SJSA1 (cell line): ENCODE measurements at regions not wholly inside any gene's neighbourhood (a gene's known extent, or its start where the extent isn't known, plus 50 kb on each side); places are given as distances from the start of the nearest gene placed in this dataset.

Experiments used
- DNase-seq, 2 experiments: peaks; one replicate each; pipeline ENCODE4 v3.0.0-alpha.2; 2015 to 2020; ENCODE audit warnings: low spot score in 2 of 2, low read depth in 1 of 2
- H3K27ac ChIP-seq: fragments of 250-450 bp; sonication (Bioruptor Pico); 2 replicates; pipeline ENCODE4 v1.5.1; 2020; ENCODE audit warnings: mild to moderate bottlenecking, moderate library complexity
- H3K27me3 ChIP-seq: fragments of 250-450 bp; sonication (Bioruptor Pico); replicated peaks from 2 replicates; pipeline ENCODE4 v1.5.1; 2020; ENCODE audit warnings: mild to moderate bottlenecking, moderate library complexity
- H3K36me3 ChIP-seq: fragments of 250-450 bp; sonication (Bioruptor Pico); 2 replicates; pipeline ENCODE4 v1.5.1; 2020; ENCODE audit warnings: mild to moderate bottlenecking
- H3K4me1 ChIP-seq: fragments of 250-450 bp; sonication (Bioruptor Pico); replicated peaks from 2 replicates; pipeline ENCODE4 v1.6.1; 2021; ENCODE audit warnings: mild to moderate bottlenecking
- H3K4me3 ChIP-seq: fragments of 250-450 bp; sonication (Bioruptor Pico); 2 replicates; pipeline ENCODE4 v1.5.1; 2020; ENCODE audit warnings: mild to moderate bottlenecking
- H3K9me3 ChIP-seq: fragments of 250-450 bp; sonication (Bioruptor Pico); replicated peaks from 2 replicates; pipeline ENCODE4 v1.5.1; 2020; ENCODE audit warnings: mild to moderate bottlenecking

GRCh38 chr11:112470355-112470754 lies 209.7 kb upstream of the PLET1 start:
- Histone ChIP-seq H3K9me3 (no peaks in the 10 kb centered on the region), H3K4me1 (no peaks in the 10 kb centered on the region), H3K36me3 (no peaks in the 10 kb centered on the region), H3K27me3 (no peaks in the 10 kb centered on the region), H3K27ac (no peak overlapping the region), H3K4me3 (no peak overlapping the region)
- DNase-seq, result no peak

- no peaks in the 10 kb centered on the region for H3K36me3 ChIP-seq
- no peak overlapping the region for H3K4me3 ChIP-seq
- no peak for DNase-seq
- no peaks in the 10 kb centered on the region for H3K4me1 ChIP-seq
- no peak overlapping the region for H3K27ac ChIP-seq
- H3K27me3 ChIP-seq, result no peaks in the 10 kb centered on the region
- H3K9me3 ChIP-seq, result no peaks in the 10 kb centered on the region
Observed at GRCh38 chr11:112471731-112472130, 211.1 kb upstream of the PLET1 start.

- H3K27me3 ChIP-seq, result no peaks in the 10 kb centered on the region
- DNase-seq, result no peak
- no peaks in the 10 kb centered on the region for H3K36me3 ChIP-seq
Observed at GRCh38 chr11:112477152-112477551, 216.5 kb upstream of the PLET1 start.

DNA sequence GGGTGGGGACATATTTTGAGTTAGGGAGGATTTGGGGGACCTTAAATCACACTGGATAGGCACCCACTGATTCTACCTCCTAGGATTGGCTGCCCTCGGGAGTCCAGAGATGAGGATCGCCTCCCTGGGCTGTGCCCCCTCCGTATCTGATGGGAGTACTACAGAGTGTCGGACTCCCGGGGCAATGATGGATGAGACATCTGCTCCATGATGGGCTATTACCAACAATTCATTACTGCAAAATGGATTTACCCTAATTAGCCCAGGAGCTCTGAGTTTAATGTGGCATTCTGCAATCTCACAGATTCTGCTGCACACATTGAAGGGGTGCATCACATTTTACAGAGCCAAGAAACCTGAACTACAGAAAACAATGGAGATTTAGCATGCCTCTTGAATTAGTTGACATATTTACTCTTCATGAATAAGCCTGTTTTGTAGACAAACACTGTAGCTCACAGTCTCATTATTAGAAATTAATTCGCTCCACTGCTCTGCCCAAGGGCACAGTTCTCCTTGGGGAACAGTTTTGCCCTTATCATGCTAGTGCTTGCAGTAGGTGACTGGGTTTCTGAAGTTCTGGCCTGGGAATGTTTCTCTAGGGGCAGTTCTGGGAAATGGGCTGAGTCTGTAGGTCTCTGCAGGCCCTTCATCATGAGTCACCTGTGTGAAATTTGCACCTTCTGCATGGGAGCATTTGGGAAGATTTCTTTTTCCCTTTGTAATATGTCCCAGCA lies 217.1 kb upstream of the PLET1 start:
- no peaks in the 10 kb centered on the region for H3K36me3 ChIP-seq
- no peaks in the 10 kb centered on the region for H3K27me3 ChIP-seq
- DNase-seq, result no peak
- no peak overlapping the region for H3K4me3 ChIP-seq
- H3K27ac ChIP-seq, result no peak overlapping the region
- H3K9me3 ChIP-seq, result no peaks in the 10 kb centered on the region
- no peaks in the 10 kb centered on the region for H3K4me1 ChIP-seq

More at GRCh38 chr11:112477152-112477551, 216.5 kb upstream of the PLET1 start:
- H3K9me3 ChIP-seq, result no peaks in the 10 kb centered on the region
- no peak overlapping the region for H3K4me3 ChIP-seq
- H3K27ac ChIP-seq, result no peak overlapping the region
- no peaks in the 10 kb centered on the region for H3K4me1 ChIP-seq

GRCh38 chr11:112478806-112479205 lies 218.1 kb upstream of the PLET1 start:
- no peak overlapping the region for H3K27ac ChIP-seq
- no peak for DNase-seq
- H3K4me3 ChIP-seq, result no peak overlapping the region
- H3K9me3 ChIP-seq, result no peaks in the 10 kb centered on the region
- H3K27me3 ChIP-seq, result no peaks in the 10 kb centered on the region
- H3K4me1 ChIP-seq, result no peaks in the 10 kb centered on the region
- no peaks in the 10 kb centered on the region for H3K36me3 ChIP-seq

GRCh38 chr11:112481431-112481830 lies 220.8 kb upstream of the PLET1 start:
- no peaks in the 10 kb centered on the region for H3K27me3 ChIP-seq
- H3K4me1 ChIP-seq, result no peaks in the 10 kb centered on the region
- no peak overlapping the region for H3K27ac ChIP-seq
- no peaks in the 10 kb centered on the region for H3K9me3 ChIP-seq
- no peak overlapping the region for H3K4me3 ChIP-seq
- H3K36me3 ChIP-seq, result no peaks in the 10 kb centered on the region
- no peak for DNase-seq

DNA sequence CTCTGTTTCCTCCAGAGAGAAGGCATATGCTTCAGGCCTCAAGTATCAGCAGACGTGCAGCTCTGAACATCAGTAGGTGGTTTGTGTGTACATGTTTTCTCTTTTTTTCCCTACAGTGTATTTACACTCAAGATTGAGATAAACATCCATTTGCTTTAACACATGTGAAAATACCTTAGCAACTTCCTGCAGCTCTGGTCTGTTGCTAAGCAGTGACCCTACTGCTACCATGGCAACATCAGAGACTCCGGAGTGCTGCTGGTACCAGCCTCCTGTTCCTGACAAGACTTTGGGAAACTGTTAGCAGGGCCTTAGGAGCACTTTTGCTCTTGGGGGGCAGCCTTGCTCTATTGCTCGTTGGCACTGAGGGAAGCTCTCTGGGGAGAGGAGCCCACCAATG lies 221.2 kb upstream of the PLET1 start:
- Histone ChIP-seq H3K9me3 (no peaks in the 10 kb centered on the region), H3K27ac (no peak overlapping the region), H3K4me3 (no peak overlapping the region), H3K27me3 (no peaks in the 10 kb centered on the region), H3K36me3 (no peaks in the 10 kb centered on the region), H3K4me1 (no peaks in the 10 kb centered on the region)
- no peak for DNase-seq

GRCh38 chr11:112485280-112485679 lies 224.6 kb upstream of the PLET1 start:
- Histone ChIP-seq H3K36me3 (no peaks in the 10 kb centered on the region), H3K9me3 (no peaks in the 10 kb centered on the region), H3K27ac (no peak overlapping the region), H3K27me3 (no peaks in the 10 kb centered on the region), H3K4me3 (no peak overlapping the region), H3K4me1 (no peaks in the 10 kb centered on the region)
- DNase-seq, result no peak

- H3K36me3 ChIP-seq, result no peaks in the 10 kb centered on the region
- no peaks in the 10 kb centered on the region for H3K27me3 ChIP-seq
- H3K27ac ChIP-seq, result no peak overlapping the region
- no peaks in the 10 kb centered on the region for H3K9me3 ChIP-seq
- DNase-seq, result no peak
- H3K4me1 ChIP-seq, result no peaks in the 10 kb centered on the region
- H3K4me3 ChIP-seq, result no peak overlapping the region
Observed at GRCh38 chr11:112497826-112498225, 237.2 kb upstream of the PLET1 start.

GRCh38 chr11:112498701-112499100 lies 238.0 kb upstream of the PLET1 start:
- H3K27me3 ChIP-seq, result no peaks in the 10 kb centered on the region
- no peaks in the 10 kb centered on the region for H3K36me3 ChIP-seq
- no peaks in the 10 kb centered on the region for H3K4me1 ChIP-seq
- DNase-seq, result no peak
- H3K4me3 ChIP-seq, result no peak overlapping the region
- no peaks in the 10 kb centered on the region for H3K9me3 ChIP-seq
- H3K27ac ChIP-seq, result no peak overlapping the region

GRCh38 chr11:112499153-112499880 lies 238.7 kb upstream of the PLET1 start:
- DNase-seq, result no peak
- H3K36me3 ChIP-seq, result no peaks in the 10 kb centered on the region
- H3K4me3 ChIP-seq, result no peak overlapping the region
- H3K27me3 ChIP-seq, result no peaks in the 10 kb centered on the region
- H3K9me3 ChIP-seq, result no peaks in the 10 kb centered on the region
- no peak overlapping the region for H3K27ac ChIP-seq
- no peaks in the 10 kb centered on the region for H3K4me1 ChIP-seq

- Histone ChIP-seq H3K4me3 (no peak overlapping the region), H3K27me3 (no peaks in the 10 kb centered on the region), H3K27ac (no peak overlapping the region), H3K4me1 (no peaks in the 10 kb centered on the region), H3K9me3 (no peaks in the 10 kb centered on the region), H3K36me3 (no peaks in the 10 kb centered on the region)
- DNase-seq, result no peak
Observed at GRCh38 chr11:112499881-112500204, 239.2 kb upstream of the PLET1 start.

- Histone ChIP-seq H3K4me1 (no peaks in the 10 kb centered on the region), H3K9me3 (no peaks in the 10 kb centered on the region), H3K4me3 (no peak overlapping the region), H3K27ac (no peak overlapping the region), H3K27me3 (no peaks in the 10 kb centered on the region), H3K36me3 (no peaks in the 10 kb centered on the region)
- no peak for DNase-seq
Observed at GRCh38 chr11:112503410-112503809, 242.8 kb upstream of the PLET1 start.

DNA sequence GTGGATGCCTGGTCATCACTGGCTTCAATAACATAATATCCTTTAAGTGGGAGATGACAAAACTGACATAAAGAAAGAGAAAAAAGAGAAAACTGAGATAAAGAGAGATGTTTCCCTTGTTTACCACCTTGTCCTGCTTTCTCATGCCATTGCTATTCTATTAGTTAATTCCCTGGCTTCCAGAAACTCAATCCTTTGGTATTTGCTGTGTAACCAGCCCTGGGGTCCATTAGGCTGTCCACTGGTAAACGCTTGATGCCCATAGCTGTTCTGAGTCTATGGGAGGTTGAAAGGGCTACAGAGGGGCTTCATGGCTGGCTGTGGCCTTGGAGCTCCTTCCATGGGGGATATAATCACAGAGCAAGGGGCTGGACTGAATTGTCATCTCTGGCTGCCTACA lies 243.4 kb upstream of the PLET1 start:
- no peak overlapping the region for H3K27ac ChIP-seq
- H3K9me3 ChIP-seq, result no peaks in the 10 kb centered on the region
- no peaks in the 10 kb centered on the region for H3K4me1 ChIP-seq
- H3K4me3 ChIP-seq, result no peak overlapping the region
- DNase-seq, result no peak
- H3K36me3 ChIP-seq, result no peaks in the 10 kb centered on the region
- no peaks in the 10 kb centered on the region for H3K27me3 ChIP-seq
